Right ventricle myocardium superior (tissue), 1 donor: ENCODE measurements at regions not wholly inside any gene's neighbourhood (a gene's known extent, or its start where the extent isn't known, plus 50 kb on each side); places are given as distances from the start of the nearest gene placed in this dataset.

Experiments used
- ATAC-seq: fragments of 200-7000 bp; cut with Tn5 transposase; one replicate; pipeline ENCODE4 v1.9.1; 2020; ENCODE audit warnings: mild to moderate bottlenecking; ENCODE audit not compliant: poor library complexity
- DNase-seq: peaks from one replicate; pipeline ENCODE4 v3.0.0-alpha.2; 2020
- intact Hi-C: fragments of 100-400 bp; cut with DNase I; formaldehyde crosslinking; loops from one replicate; pipeline ENCODE4 v1.11.2; 2022
- donor health status: DM: no; HTN: yes; CAD: no; lungs with severe emphysema.

DNA sequence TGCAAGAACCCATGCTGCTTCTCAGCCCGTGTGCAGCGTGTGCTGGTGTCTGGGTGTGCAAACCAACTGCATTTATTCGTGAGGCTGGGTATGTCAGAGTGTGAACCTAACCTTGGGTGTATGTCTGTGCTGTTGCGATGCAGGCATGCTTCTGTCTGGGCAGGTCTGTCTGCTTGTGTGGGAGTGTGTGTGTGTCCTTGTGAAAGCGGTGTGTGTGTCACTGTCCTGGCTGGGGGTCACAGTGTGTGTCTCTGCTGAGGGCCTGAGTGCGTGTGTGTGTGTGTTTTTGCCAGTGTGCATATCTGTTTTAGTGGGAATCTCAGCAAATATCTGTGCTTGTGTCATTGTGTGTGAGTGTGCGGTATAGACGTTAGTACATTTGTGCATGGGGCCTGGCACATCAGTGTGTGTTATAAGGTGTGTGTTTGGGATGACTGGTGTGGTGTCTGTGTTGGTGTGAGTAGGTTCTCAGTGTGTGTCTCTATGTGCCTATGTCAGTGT is 121.8 kb downstream of the CYLD start:
- intact Hi-C loops = no loop called here
- DNase-seq (no peak), ATAC-seq (no peak)

DNA sequence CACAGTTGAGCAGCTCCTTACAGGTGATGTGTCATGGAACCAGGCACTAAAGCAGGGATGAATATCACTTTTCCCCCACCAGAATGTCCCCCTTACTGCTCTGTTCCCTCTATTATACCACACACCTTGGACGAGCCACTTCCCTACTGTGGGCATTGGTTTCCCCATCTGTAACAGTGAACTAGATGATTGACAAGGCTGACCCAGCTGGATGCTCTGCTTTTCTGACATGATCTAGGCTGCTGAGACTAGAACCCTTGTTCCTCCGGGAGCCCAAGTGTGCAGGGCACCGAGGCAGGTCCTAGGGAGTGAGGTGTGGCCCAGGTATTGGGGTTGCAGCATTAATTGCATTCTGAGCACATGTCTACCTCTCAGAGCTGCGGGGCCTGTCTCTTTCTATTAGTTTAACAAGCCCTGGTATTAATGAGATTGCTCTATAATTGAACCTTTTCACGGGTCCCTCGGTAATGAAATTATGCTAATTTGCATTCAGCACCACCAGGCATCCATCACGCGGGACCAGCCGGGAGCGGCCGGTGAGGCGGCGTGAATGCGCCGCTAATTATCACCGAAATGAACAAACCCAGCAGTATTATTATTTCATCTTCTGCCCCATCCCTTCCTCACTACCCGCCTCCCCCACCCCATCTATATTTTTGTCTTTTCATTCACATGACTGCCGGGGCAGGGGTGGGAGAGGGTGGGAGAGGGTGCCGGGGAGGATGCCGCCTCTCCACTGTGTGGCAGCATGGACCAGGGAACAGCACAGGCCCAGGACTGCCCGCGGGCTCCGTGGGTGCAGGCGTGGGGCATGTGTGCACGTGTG is 121.1 kb downstream of the CYLD start:
- no peak for DNase-seq
- ATAC-seq = no peak
- intact Hi-C loops = no loop called here

DNA sequence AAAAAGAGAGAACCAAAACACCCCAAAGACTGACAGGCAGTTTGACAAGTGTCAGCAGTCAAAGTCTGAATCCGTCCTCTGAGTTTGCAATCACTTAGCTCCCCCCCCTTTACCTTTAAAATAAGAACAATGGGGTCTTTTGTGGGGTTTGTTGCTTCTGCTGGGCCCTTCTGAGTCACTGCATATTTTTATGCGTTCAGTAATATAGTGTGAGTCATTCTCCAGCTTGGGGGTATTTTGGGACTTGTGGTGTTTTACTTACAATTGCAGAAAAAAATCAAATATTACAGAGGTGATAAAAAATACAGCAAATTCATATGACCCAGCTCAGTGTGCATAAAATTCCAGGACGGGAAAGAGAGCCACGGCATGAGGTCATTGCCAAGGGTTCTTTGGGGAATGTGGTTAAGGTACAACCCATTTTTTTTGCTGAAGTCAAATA is 120.1 kb downstream of the CYLD start:
- intact Hi-C loops = no loop called here
- DNase-seq = no peak
- no peak for ATAC-seq

DNA sequence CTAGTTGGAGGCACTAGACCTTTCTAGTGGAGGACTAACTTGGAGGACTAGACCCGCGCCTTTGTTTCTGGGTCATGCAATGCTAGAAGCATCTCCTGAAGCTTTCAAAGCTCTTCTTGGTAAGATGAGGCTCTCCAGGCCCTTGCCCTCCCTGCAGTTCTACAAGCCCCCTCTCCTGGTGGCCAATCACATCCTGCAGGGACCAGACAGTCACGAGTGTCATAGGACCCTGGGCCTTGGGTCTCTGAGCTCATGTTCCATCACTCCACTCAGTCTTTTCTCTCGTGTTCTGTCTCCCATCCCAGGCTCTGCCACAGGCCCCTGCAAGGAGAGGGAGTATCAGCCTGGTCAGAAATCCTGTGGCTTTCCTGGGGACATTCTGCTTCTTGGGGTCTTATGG is 119.6 kb downstream of the CYLD start:
- intact Hi-C loops = no loop called here
- DNase-seq = no peak

DNA sequence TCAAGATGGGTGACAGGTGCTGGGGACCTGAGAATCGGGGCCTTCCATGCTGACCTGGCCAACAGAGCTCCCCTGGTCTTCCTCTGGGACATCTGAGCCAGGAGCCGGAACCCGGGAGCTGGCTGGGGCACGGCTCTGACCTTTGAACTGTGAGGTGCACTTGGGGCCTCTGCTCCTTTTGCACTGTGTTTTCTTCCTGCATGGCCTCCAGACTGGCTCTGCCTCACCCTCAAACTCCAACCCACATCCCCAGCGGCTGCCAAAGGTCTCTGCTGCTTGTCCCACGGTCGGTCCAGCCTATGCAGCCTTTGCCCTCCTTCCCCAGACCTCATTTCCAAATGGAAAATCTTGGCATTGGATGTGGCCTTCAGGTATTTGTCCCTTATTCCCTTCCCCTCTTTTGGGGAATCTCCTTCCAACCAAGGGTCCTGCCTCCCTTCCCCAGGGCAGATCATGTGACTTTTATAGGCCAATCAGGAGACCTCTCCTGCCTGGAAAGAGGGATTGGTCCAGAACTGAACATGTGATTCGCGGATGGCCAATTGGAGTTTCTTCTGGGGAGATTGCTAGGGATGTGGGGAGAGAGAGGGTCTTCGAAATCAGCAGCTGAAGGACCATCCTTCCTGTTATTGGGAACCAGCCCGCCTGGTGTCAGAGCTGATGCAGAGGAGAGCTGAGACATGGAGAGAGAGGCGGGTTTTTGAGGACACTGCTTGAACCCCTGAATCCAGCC is 117.9 kb downstream of the CYLD start:
- DNase-seq (no peak), ATAC-seq (no peak)
- intact Hi-C loops = no loop called here

More for the DNA sequence above, 119.6 kb downstream of the CYLD start:
- ATAC-seq = no peak

DNA sequence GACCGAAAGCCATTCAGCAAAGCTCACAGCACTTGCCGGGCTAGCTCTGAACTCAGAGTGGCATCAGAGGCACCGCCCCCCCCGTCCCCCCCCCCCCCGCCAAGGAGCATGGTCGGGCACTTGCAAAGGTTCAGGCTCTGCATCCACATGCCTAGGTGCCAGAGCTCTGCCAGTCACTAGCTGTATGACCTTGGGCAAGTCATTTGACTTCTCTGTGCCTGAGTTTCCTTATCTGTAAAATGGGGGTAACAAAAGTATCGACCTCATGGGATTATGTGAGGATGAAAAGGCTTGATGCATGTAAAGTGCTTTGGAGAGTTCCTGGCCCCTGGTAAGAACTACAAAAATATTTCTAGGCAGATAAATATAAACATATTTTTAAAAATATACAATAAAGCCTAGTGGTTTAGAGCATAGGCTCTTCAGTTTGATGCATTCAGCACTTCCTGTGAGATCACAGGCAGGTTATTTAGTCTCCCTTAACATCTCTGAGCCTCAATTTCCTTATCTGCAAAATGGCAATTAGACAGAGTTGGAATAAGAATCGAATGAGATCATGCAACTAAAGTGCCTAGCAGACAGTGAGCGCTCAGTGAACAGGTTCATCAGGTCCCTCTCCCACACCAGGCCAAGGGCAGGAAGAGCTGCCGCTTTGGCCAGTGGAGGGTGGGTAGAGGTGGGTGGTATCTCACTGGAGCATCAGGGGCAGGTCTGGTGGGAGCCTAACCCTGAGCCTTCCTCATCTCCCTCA is 117.2 kb downstream of the CYLD start:
- intact Hi-C loops = no loop called here
- DNase-seq (no peak), ATAC-seq (no peak)

DNA sequence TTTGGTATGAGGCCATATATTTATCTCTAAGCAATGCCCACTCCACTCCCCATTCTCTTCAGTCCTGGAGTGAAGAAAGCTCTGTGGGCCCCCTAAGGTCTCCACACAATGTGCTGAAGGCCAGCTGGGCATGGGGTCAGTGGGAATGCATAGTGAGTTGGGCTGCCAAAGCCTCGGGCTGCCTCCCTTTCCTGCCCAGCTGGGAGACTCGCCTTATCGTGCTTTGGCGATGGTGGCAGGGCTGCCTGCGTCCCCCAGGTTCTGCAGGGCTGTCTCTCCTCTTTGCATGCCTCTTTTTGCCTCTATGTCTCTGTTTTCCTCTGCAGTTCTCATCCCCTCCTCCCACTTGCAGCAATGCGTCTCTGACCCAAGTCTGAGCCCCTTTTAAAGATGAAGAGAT is 116.5 kb downstream of the CYLD start:
- no peak for DNase-seq
- ATAC-seq = no peak
- intact Hi-C loops = no loop called here

DNA sequence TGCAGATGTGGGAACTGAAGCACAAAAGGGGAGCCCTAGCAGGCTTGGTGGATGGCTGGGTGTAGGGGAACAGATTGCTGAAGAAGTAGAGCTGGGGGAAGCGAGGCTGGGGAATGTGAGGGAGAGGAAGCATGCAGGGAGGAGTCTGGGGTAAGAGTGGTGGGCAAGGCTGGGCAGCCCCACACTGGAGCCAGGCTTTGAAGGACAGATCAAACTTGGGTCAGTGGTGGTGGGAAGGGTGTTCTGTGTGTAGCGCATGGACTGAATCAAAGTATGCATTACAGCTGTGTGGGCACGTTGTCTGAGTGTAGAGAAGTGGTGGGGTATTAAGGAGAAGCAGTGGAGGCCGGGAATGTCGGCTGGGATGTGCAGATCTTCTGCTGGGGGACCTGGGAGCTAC is 116.0 kb downstream of the CYLD start:
- intact Hi-C loops = no loop called here
- ATAC-seq (no peak), DNase-seq (no peak)

DNA sequence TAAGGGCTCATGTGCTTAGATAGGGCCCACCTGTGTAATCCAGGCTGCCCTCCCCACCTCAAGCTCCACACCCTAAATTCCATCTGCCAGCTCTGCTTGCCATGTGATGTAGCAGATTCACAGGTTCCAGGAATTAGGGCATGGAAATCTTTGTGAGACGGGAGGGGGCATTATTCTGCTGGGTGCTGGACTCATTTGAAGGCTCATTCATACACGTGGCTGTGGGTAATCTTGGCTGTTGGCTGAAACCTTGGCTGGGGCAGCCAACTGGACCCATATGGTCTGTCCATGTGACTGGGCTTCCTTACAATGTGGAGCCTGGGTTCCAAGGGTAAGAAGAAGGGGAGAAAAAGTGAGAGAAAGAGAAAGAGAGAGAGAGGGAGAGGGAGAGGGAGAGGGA is 115.1 kb downstream of the CYLD start:
- ATAC-seq (no peak), DNase-seq (no peak)
- intact Hi-C loops = no loop called here

DNA sequence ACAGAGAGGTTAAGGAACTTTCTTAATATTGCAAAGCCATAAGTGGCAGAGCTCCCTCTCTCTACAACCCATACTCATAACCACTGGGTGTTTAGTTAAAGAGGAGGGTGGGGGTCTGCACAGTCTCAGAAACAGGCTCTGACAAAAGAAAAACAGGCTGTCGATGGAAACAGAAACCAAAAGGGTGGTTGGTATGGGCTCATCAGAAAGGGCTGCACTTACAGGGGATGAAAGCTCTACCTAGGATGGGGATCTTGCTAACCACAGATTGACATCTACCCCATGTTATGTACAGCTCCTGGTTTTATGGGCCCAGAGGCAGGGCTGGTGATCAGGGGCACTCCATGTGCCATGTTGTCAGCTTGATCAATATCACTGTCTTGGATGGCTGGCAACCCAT is 111.4 kb downstream of the CYLD start:
- intact Hi-C loops = no loop called here
- DNase-seq (no peak), ATAC-seq (no peak)
